Caco-2 (cell line): ENCODE measurements at regions not wholly inside any gene's neighbourhood (a gene's known extent, or its start where the extent isn't known, plus 50 kb on each side); places are given as distances from the start of the nearest gene placed in this dataset.
A peak's percentile ranks its signal among the peaks of the same experiment; 100 is the strongest.

Experiments used
- BruUV-seq: library from RNA; stranded (reverse); fragments of 400-500 nt; replicated peaks from 2 replicates; lab custom pipeline; 2021; lab: Mats Ljungman, UMichigan
- CTCF ChIA-PET: fragments of 300-600 bp; sonication (Branson Sonifier 250); formaldehyde crosslinking; loops from one replicate; lab custom pipeline; 2022; ENCODE audit warnings: antibody characterized with exemption; lab: Charles Lee
- POLR2A ChIA-PET: fragments of 300-600 bp; sonication (Branson Sonifier 250); formaldehyde crosslinking; loops from one replicate; lab custom pipeline; 2022; ENCODE audit warnings: antibody characterized with exemption; lab: Charles Lee
- DNase-seq, 2 experiments: peaks; one replicate each; pipeline versions ENCODE4 v3.0.0 to v3.0.0-alpha.2; 2020 to 2022
- H3K27me3 ChIP-seq: replicated peaks from 2 replicates; pipeline ENCODE4 v1.6.0; 2011; ENCODE audit warnings: low read length; ENCODE audit not compliant: control insufficient read depth, insufficient read depth
- H3K36me3 ChIP-seq: 2 replicates; pipeline ENCODE4 v1.5.1; 2011; ENCODE audit warnings: low read length; ENCODE audit not compliant: control insufficient read depth, insufficient read depth
- H3K4me1 ChIP-seq: fragments of 250-450 bp; sonication (Bioruptor Pico); 2 replicates; pipeline ENCODE4 v1.5.1; 2020; ENCODE audit warnings: mild to moderate bottlenecking
- H3K4me3 ChIP-seq: 2 replicates; pipeline ENCODE4 v1.5.1; 2011; ENCODE audit warnings: low read depth, mild to moderate bottlenecking, control low read depth, low read length
- H3K9me3 ChIP-seq: fragments of 250-450 bp; sonication (Bioruptor Pico); 2 replicates; pipeline ENCODE4 v1.5.1; 2020; ENCODE audit warnings: mild to moderate bottlenecking, moderate library complexity
- H3K27ac Mint-ChIP-seq: one replicate; pipeline ENCODE4 v1.8.0; 2022; ENCODE audit warnings: mixed read lengths; ENCODE audit not compliant: unreplicated experiment
- H3K27me3 Mint-ChIP-seq: one replicate; pipeline ENCODE4 v1.8.0; 2022; ENCODE audit warnings: mixed read lengths; ENCODE audit not compliant: insufficient read depth, unreplicated experiment
- H3K36me3 Mint-ChIP-seq: one replicate; pipeline ENCODE4 v1.8.0; 2022; ENCODE audit warnings: mild to moderate bottlenecking, mixed read lengths; ENCODE audit not compliant: insufficient read depth, unreplicated experiment
- H3K4me1 Mint-ChIP-seq: one replicate; pipeline ENCODE4 v1.8.0; 2022; ENCODE audit warnings: low read depth, mixed read lengths; ENCODE audit not compliant: unreplicated experiment
- H3K4me3 Mint-ChIP-seq: one replicate; pipeline ENCODE4 v1.8.0; 2022; ENCODE audit warnings: mild to moderate bottlenecking, moderate library complexity, mixed read lengths; ENCODE audit not compliant: unreplicated experiment
- H3K9me3 Mint-ChIP-seq: one replicate; pipeline ENCODE4 v1.8.0; 2022; ENCODE audit warnings: mixed read lengths; ENCODE audit not compliant: unreplicated experiment
- intact Hi-C: fragments of 100-400 bp; cut with micrococcal nuclease; formaldehyde crosslinking; loops from one replicate; pipeline ENCODE4 v1.10.0; 2022; ENCODE audit not compliant: unreplicated experiment
- TF ChIP-seq, protein P1 (sequence below), 2 experiments: fragments of 200-600 bp in 1 of 2; IDR thresholded peaks; 1 replicate in 1 of 2; 2 replicates in 1 of 2; pipeline versions ENCODE4 v1.5.1 to v1.8.0; 2011 to 2022; ENCODE audit warnings: antibody characterized with exemption in 1 of 2, control low read depth in 1 of 2, inconsistent platforms in 1 of 2, low read depth in 1 of 2, low read length in 1 of 2, mild to moderate bottlenecking in 1 of 2, moderate library complexity in 1 of 2; ENCODE audit not compliant: insufficient read depth in 1 of 2, severe bottlenecking in 1 of 2, unreplicated experiment in 1 of 2

GRCh38 chr20:43825581-43825980, 89.1 kb upstream of the TOX2 start:
- H3K9me3 ChIP-seq = no peaks in the 10 kb centered on the region
- intact Hi-C loops = no loop called here
- no peaks in the 10 kb centered on the region for H3K4me1 ChIP-seq
- H3K36me3 Mint-ChIP-seq = no peaks in the 10 kb centered on the region
- peaks cover 21% of the 10 kb centered on the region for H3K27me3 Mint-ChIP-seq
- H3K4me3 ChIP-seq = no peak overlapping the region
- H3K4me1 Mint-ChIP-seq = no peaks in the 10 kb centered on the region
- peak in 1 of 2 experiments; percentile 19 for DNase-seq
- no TSS peak for BruUV-seq
- no peak overlapping the region for H3K4me3 Mint-ChIP-seq
- TF ChIP-seq, protein P1, sequence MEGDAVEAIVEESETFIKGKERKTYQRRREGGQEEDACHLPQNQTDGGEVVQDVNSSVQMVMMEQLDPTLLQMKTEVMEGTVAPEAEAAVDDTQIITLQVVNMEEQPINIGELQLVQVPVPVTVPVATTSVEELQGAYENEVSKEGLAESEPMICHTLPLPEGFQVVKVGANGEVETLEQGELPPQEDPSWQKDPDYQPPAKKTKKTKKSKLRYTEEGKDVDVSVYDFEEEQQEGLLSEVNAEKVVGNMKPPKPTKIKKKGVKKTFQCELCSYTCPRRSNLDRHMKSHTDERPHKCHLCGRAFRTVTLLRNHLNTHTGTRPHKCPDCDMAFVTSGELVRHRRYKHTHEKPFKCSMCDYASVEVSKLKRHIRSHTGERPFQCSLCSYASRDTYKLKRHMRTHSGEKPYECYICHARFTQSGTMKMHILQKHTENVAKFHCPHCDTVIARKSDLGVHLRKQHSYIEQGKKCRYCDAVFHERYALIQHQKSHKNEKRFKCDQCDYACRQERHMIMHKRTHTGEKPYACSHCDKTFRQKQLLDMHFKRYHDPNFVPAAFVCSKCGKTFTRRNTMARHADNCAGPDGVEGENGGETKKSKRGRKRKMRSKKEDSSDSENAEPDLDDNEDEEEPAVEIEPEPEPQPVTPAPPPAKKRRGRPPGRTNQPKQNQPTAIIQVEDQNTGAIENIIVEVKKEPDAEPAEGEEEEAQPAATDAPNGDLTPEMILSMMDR (IDR thresholded peaks at IDR 0.05; ENCODE audit: insufficient read depth in 1 of 2, low read depth in 1 of 2, low read length in 1 of 2, severe bottlenecking in 1 of 2, unreplicated experiment in 1 of 2) = no peak
- peaks cover 2% of the 10 kb centered on the region for H3K9me3 Mint-ChIP-seq
- H3K36me3 ChIP-seq = no peaks in the 10 kb centered on the region
- no peaks in the 10 kb centered on the region for H3K27me3 ChIP-seq
- H3K27ac Mint-ChIP-seq = no peak overlapping the region
- POLR2A ChIA-PET = no interaction called here
- CTCF ChIA-PET = no interaction called here

GRCh38 chr20:43825051-43825402, 89.6 kb upstream of the TOX2 start:
- Mint-ChIP-seq H3K27me3 (peaks cover 21% of the 10 kb centered on the region), H3K36me3 (no peaks in the 10 kb centered on the region), H3K4me3 (no peak overlapping the region), H3K27ac (no peak overlapping the region), H3K9me3 (no peaks in the 10 kb centered on the region), H3K4me1 (no peaks in the 10 kb centered on the region)
- intact Hi-C loops = no loop called here
- H3K4me1 ChIP-seq = no peaks in the 10 kb centered on the region
- ChIA-PET POLR2A (no interaction called here), CTCF (interaction anchor here (0.6 kb wide), 1 partner anchor 16 kb away, joined by 3 read pairs; no protein-coding TSS in a partner anchor)
- BruUV-seq = no TSS peak
- no peaks in the 10 kb centered on the region for H3K9me3 ChIP-seq
- TF ChIP-seq, protein P1 (IDR thresholded peaks at IDR 0.05; ENCODE audit: insufficient read depth in 1 of 2, low read depth in 1 of 2, low read length in 1 of 2, severe bottlenecking in 1 of 2, unreplicated experiment in 1 of 2) = no peak
- DNase-seq = no peak
- H3K36me3 ChIP-seq = no peaks in the 10 kb centered on the region
- H3K4me3 ChIP-seq = no peak overlapping the region
- H3K27me3 ChIP-seq = no peaks in the 10 kb centered on the region

GRCh38 chr20:43824309-43825050, 90.2 kb upstream of the TOX2 start:
- peak; percentile 44 to 45 for DNase-seq
- TF ChIP-seq, protein P1 (IDR thresholded peaks at IDR 0.05; ENCODE audit: insufficient read depth in 1 of 2, low read depth in 1 of 2, low read length in 1 of 2, severe bottlenecking in 1 of 2, unreplicated experiment in 1 of 2) = no peak
- no peaks in the 10 kb centered on the region for H3K27me3 ChIP-seq
- Mint-ChIP-seq H3K27ac (no peak overlapping the region), H3K9me3 (no peaks in the 10 kb centered on the region), H3K27me3 (peaks cover 21% of the 10 kb centered on the region), H3K36me3 (no peaks in the 10 kb centered on the region), H3K4me1 (no peaks in the 10 kb centered on the region), H3K4me3 (no peak overlapping the region)
- no peaks in the 10 kb centered on the region for H3K36me3 ChIP-seq
- no peaks in the 10 kb centered on the region for H3K9me3 ChIP-seq
- intact Hi-C loops = no loop called here
- POLR2A ChIA-PET = no interaction called here
- no peak overlapping the region for H3K4me3 ChIP-seq
- no peaks in the 10 kb centered on the region for H3K4me1 ChIP-seq
- CTCF ChIA-PET = interaction anchor here (0.6 kb wide), 1 partner anchor 16 kb away, joined by 3 read pairs; no protein-coding TSS in a partner anchor
- no TSS peak for BruUV-seq
